ENCODE measurements at regions not wholly inside any gene's neighbourhood (a gene's known extent, or its start where the extent isn't known, plus 50 kb on each side); places are given as distances from the start of the nearest gene placed in this dataset.

DNA sequence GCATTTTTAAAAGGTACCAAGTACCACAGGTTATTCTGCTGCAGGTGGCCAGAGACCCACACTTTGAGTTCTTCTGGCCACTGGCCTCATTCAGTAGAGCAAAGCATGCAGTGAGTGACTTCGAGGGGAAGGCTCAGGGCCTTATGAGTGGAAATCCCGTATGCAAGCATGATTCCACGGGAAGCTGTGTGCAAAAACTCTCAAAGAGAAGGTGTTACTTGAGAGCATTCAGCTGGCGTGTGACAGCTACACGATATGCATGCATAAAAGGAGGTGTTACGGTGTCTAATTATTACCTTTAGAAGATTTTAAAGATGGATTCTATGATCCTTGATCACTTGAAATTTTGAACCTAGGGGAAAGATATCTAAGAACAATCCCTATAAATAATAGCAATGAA lies 160.3 kb downstream of the ENC1 start:
- no peak overlapping the region for H3K27ac ChIP-seq (ENCODE audit: low read depth in 1 of 3, low read length in 2 of 3)
- no peak overlapping the region for H3K4me3 ChIP-seq (ENCODE audit: low read depth in 1 of 3, low read length in 3 of 3)
- H3K4me1 ChIP-seq (ENCODE audit: control insufficient read depth in 3 of 3, insufficient read depth in 2 of 3, low read depth in 1 of 3, low read length in 2 of 3), result no peaks in the 10 kb centered on the region
- FAIRE-seq, result no peak
- H3K27me3 ChIP-seq (ENCODE audit: control insufficient read depth in 3 of 3, insufficient read depth in 3 of 3, low read length in 3 of 3), result no peaks in the 10 kb centered on the region
- WGBS, 3 donors, result 83 to 97% (median 89%) methylated on average over 6 of the region's 6 CpGs
- H3K9me3 ChIP-seq (ENCODE audit: control insufficient read depth in 2 of 2, insufficient read depth in 1 of 2, low read depth in 1 of 2, low read length in 1 of 2), result no peaks in the 10 kb centered on the region
- no peak for DNase-seq
- H3K36me3 ChIP-seq (ENCODE audit: control insufficient read depth in 3 of 3, insufficient read depth in 2 of 3, low read depth in 1 of 3, low read length in 3 of 3), result no peaks in the 10 kb centered on the region

DNA sequence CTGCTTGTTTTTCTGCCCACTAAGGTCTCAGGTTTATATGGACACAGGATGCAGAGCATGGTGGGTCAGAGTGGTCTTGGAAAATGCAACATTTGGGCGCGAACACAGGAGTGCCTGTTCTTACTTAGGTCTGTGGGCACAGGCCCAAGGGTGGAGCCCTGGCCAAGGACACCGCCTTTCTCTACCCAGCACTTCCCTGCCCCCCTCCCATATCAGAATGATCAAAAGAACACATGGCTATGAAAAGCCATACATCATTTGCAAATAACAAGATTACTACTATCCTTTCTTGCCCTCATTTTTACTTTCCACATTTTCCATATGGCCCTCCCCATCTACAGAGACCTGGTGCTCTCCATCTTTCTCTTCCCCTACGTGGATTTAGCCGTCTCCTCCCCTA lies 162.2 kb downstream of the ENC1 start:
- Histone ChIP-seq H3K27ac (ENCODE audit: low read depth in 1 of 3, low read length in 2 of 3) (no peak overlapping the region), H3K27me3 (ENCODE audit: control insufficient read depth in 3 of 3, insufficient read depth in 3 of 3, low read length in 3 of 3) (no peaks in the 10 kb centered on the region), H3K36me3 (ENCODE audit: control insufficient read depth in 3 of 3, insufficient read depth in 2 of 3, low read depth in 1 of 3, low read length in 3 of 3) (no peaks in the 10 kb centered on the region), H3K9me3 (ENCODE audit: control insufficient read depth in 2 of 2, insufficient read depth in 1 of 2, low read depth in 1 of 2, low read length in 1 of 2) (no peaks in the 10 kb centered on the region), H3K4me1 (ENCODE audit: control insufficient read depth in 3 of 3, insufficient read depth in 2 of 3, low read depth in 1 of 3, low read length in 2 of 3) (no peaks in the 10 kb centered on the region), H3K4me3 (ENCODE audit: low read depth in 1 of 3, low read length in 3 of 3) (no peak overlapping the region)
- DNase-seq (no peak), FAIRE-seq (no peak)
- WGBS, 3 donors, result 63 to 73% (median 69%) methylated on average over 5 of the region's 5 CpGs

DNA sequence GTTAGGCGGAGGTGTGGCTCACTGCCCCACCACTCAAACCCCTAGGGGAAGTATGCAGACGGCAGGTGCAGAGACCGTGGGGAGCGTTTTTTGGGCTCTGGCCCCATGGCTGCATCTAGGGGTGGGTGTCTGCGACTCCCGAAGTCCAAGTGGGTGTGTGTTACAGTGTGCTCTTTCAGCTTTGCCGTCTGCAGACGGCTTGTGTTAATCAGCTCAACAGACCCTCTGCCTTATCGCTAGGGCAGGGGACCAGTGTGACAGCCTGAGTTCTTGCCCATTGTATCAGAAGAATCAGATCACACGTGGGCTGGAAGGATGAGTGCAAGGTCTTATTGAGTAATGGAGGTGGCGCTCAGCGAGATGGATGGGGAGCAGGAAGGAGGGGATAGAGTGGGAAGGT lies 162.8 kb downstream of the ENC1 start:
- no peaks in the 10 kb centered on the region for H3K27me3 ChIP-seq (ENCODE audit: control insufficient read depth in 3 of 3, insufficient read depth in 3 of 3, low read length in 3 of 3)
- no peak for FAIRE-seq
- H3K4me3 ChIP-seq (ENCODE audit: low read depth in 1 of 3, low read length in 3 of 3), result no peak overlapping the region
- H3K9me3 ChIP-seq (ENCODE audit: control insufficient read depth in 2 of 2, insufficient read depth in 1 of 2, low read depth in 1 of 2, low read length in 1 of 2), result no peaks in the 10 kb centered on the region
- no peaks in the 10 kb centered on the region for H3K4me1 ChIP-seq (ENCODE audit: control insufficient read depth in 3 of 3, insufficient read depth in 2 of 3, low read depth in 1 of 3, low read length in 2 of 3)
- DNase-seq, result no peak
- H3K36me3 ChIP-seq (ENCODE audit: control insufficient read depth in 3 of 3, insufficient read depth in 2 of 3, low read depth in 1 of 3, low read length in 3 of 3), result no peaks in the 10 kb centered on the region
- H3K27ac ChIP-seq (ENCODE audit: low read depth in 1 of 3, low read length in 2 of 3), result no peak overlapping the region
- 90 to 94% (median 93%) methylated on average over 12 of the region's 12 CpGs for WGBS, 3 donors

DNA sequence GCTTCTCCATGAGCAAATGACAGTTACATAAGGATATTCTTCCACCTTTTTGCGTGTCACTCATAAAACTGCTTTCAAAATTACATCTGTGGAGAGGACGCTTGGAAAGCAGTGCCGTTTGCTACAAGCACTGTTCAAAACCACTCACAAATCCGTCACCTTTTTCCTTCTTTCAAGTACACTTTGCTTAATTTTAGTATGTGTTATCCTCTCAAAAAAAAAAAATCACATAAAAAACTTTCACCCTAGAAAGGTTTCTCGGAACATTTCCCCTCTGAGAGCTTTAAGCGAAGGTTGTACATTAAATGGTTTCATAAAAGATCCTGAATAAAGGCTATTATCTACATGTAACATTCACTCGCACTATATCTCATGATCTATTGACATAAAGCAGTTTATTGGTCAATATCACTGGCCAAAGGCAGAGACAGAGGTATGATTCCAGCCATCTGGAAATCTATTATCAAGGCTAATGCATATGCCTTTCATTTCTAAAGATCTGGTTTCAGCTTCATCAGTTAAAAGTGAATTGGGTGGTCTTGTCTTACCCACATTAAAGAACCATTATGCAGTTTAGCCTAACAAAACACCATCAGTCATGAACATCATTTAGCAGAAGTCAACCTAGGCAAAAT lies 163.6 kb downstream of the ENC1 start:
- H3K9me3 ChIP-seq (ENCODE audit: control insufficient read depth in 2 of 2, insufficient read depth in 1 of 2, low read depth in 1 of 2, low read length in 1 of 2), result no peaks in the 10 kb centered on the region
- no peaks in the 10 kb centered on the region for H3K27me3 ChIP-seq (ENCODE audit: control insufficient read depth in 3 of 3, insufficient read depth in 3 of 3, low read length in 3 of 3)
- H3K4me3 ChIP-seq (ENCODE audit: low read depth in 1 of 3, low read length in 3 of 3), result no peak overlapping the region
- no peak overlapping the region for H3K27ac ChIP-seq (ENCODE audit: low read depth in 1 of 3, low read length in 2 of 3)
- 84 to 88% (median 84%) methylated on average over 7 of the region's 7 CpGs for WGBS, 3 donors
- no peak for FAIRE-seq
- DNase-seq, result no peak
- no peaks in the 10 kb centered on the region for H3K4me1 ChIP-seq (ENCODE audit: control insufficient read depth in 3 of 3, insufficient read depth in 2 of 3, low read depth in 1 of 3, low read length in 2 of 3)
- no peaks in the 10 kb centered on the region for H3K36me3 ChIP-seq (ENCODE audit: control insufficient read depth in 3 of 3, insufficient read depth in 2 of 3, low read depth in 1 of 3, low read length in 3 of 3)

DNA sequence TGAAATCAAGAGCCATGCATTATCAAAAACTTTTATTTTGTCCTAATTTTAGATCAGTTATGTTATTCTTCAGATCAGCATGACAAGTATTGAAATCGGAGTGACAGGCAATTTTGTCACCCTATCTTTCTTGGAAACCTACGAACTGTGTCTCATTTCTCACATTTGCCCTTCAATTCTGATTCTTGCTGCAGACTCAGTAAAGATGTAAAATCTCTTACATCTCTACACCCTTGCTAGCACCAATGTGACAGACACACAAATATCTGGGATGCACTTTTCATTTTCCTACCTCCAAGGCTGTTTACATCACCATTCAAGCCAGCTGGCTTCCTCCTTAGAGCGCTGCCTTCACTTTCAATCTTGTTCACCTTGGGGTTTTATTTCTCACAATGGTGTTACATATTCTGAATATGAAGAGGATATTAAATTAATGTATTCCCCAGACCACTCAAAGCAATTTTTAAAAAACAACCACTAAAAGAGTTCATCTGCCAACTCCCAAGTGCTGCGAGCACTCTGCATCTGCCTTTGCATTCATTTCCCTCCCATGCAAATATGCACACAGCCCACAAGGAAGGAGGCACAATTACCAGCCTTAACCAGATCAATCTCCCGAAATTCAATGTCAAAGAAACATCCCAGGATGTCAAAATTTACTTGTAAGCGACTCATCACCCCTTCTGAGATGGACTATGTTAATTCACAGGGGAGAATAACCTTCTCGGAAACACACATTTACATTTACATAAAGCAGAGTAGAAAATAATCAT lies 164.3 kb downstream of the ENC1 start:
- no peaks in the 10 kb centered on the region for H3K36me3 ChIP-seq (ENCODE audit: control insufficient read depth in 3 of 3, insufficient read depth in 2 of 3, low read depth in 1 of 3, low read length in 3 of 3)
- WGBS, 3 donors, result 70 to 84% (median 76%) methylated on average over 7 of the region's 7 CpGs
- H3K27ac ChIP-seq (ENCODE audit: low read depth in 1 of 3, low read length in 2 of 3), result no peak overlapping the region
- FAIRE-seq, result no peak
- DNase-seq, result no peak
- H3K27me3 ChIP-seq (ENCODE audit: control insufficient read depth in 3 of 3, insufficient read depth in 3 of 3, low read length in 3 of 3), result no peaks in the 10 kb centered on the region
- H3K4me3 ChIP-seq (ENCODE audit: low read depth in 1 of 3, low read length in 3 of 3), result no peak overlapping the region
- no peaks in the 10 kb centered on the region for H3K4me1 ChIP-seq (ENCODE audit: control insufficient read depth in 3 of 3, insufficient read depth in 2 of 3, low read depth in 1 of 3, low read length in 2 of 3)
- no peaks in the 10 kb centered on the region for H3K9me3 ChIP-seq (ENCODE audit: control insufficient read depth in 2 of 2, insufficient read depth in 1 of 2, low read depth in 1 of 2, low read length in 1 of 2)

DNA sequence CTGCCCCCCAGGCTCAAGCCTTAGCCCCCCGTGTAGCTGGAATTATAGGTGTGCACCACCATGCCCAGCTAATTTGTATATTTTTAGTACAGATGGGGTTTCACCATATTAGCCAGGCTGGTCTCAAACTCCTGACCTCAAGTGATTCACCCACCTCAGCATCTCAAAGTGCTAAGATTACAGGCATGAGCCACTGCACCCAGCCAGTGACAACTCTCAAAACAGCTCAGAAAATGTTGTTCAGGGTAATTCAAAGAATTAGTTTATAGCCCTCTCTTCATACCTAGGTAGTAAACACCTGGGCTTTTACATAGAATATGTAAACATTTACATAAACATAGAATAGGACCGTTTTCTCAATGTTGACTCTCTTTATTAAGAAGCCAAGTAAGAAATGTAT lies 168.7 kb downstream of the ENC1 start:
- no peak overlapping the region for H3K27ac ChIP-seq (ENCODE audit: low read depth in 1 of 3, low read length in 2 of 3)
- H3K27me3 ChIP-seq (ENCODE audit: control insufficient read depth in 3 of 3, insufficient read depth in 3 of 3, low read length in 3 of 3), result no peaks in the 10 kb centered on the region
- H3K9me3 ChIP-seq (ENCODE audit: control insufficient read depth in 2 of 2, insufficient read depth in 1 of 2, low read depth in 1 of 2, low read length in 1 of 2), result peaks cover 0 to 3% of the 10 kb centered on the region in 2 donors
- no peak overlapping the region for H3K4me3 ChIP-seq (ENCODE audit: low read depth in 1 of 3, low read length in 3 of 3)
- FAIRE-seq, result no peak
- WGBS, 3 donors, result 72 to 77% (median 76%) methylated on average over 2 of the region's 2 CpGs
- H3K36me3 ChIP-seq (ENCODE audit: control insufficient read depth in 3 of 3, insufficient read depth in 2 of 3, low read depth in 1 of 3, low read length in 3 of 3), result no peaks in the 10 kb centered on the region
- no peak for DNase-seq
- no peaks in the 10 kb centered on the region for H3K4me1 ChIP-seq (ENCODE audit: control insufficient read depth in 3 of 3, insufficient read depth in 2 of 3, low read depth in 1 of 3, low read length in 2 of 3)

DNA sequence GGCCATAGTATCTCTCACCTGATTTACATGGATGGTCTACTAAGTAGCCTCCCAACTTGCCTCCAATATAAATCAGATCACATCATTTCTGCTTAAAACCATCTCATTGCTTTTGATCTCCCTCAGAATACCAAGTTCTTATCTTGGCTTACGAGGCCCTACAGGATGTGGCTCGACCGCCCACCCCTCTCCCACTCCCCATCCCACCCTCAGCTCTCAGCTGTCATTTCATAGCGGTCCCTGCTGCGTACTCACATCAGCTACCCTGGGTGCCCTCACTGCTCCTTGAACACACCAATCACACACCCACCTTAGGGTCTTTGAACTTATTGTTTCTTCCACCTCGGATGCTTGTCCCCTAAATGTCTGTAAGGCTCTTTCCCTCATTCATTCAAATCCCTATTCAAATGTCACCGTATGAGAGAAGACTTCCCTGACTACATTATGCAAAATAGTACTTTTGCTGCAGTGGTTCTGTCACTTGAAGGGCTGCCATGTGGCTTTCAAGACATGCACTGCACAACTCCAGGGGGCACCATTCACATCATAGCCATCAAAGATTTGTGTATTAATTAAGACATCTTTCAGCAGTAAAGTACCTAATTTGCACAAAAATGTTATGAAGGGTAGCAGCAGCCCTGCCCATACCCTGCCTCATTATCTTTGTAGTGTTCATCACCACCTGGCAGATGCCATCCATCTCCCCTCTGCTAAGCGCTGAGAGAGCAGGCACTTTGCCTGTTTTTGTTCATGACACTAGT lies 171.1 kb downstream of the ENC1 start:
- H3K4me1 ChIP-seq (ENCODE audit: control insufficient read depth in 3 of 3, insufficient read depth in 2 of 3, low read depth in 1 of 3, low read length in 2 of 3), result no peaks in the 10 kb centered on the region
- WGBS, 3 donors, result 76 to 85% (median 82%) methylated on average over 8 of the region's 8 CpGs
- H3K27ac ChIP-seq (ENCODE audit: low read depth in 1 of 3, low read length in 2 of 3), result no peak overlapping the region
- H3K27me3 ChIP-seq (ENCODE audit: control insufficient read depth in 3 of 3, insufficient read depth in 3 of 3, low read length in 3 of 3), result no peaks in the 10 kb centered on the region
- no peak for DNase-seq
- H3K4me3 ChIP-seq (ENCODE audit: low read depth in 1 of 3, low read length in 3 of 3), result no peak overlapping the region
- H3K9me3 ChIP-seq (ENCODE audit: control insufficient read depth in 2 of 2, insufficient read depth in 1 of 2, low read depth in 1 of 2, low read length in 1 of 2), result peaks cover 0 to 3% of the 10 kb centered on the region in 2 donors
- no peaks in the 10 kb centered on the region for H3K36me3 ChIP-seq (ENCODE audit: control insufficient read depth in 3 of 3, insufficient read depth in 2 of 3, low read depth in 1 of 3, low read length in 3 of 3)
- no peak for FAIRE-seq

DNA sequence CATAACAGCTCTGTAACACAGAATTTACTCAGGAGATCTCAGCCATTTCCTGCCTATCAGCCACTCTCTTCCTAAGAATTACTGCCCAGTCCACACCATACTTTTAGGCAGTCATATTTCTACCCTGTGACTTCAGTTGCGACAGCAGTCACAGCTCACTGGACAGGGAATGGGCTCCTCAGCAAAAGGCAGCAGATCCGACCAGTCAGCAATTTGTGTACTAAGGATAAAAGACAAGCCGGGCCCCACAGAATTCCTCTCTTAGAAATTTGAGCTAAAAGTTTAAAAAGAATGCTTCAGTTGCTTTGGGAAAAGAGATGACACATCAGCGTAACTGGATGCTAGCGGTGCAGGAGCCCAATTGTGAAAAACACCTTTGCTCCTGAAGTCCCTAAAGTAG lies 172.1 kb downstream of the ENC1 start:
- no peaks in the 10 kb centered on the region for H3K27me3 ChIP-seq (ENCODE audit: control insufficient read depth in 3 of 3, insufficient read depth in 3 of 3, low read length in 3 of 3)
- H3K36me3 ChIP-seq (ENCODE audit: control insufficient read depth in 3 of 3, insufficient read depth in 2 of 3, low read depth in 1 of 3, low read length in 3 of 3), result no peaks in the 10 kb centered on the region
- DNase-seq, result no peak
- no peaks in the 10 kb centered on the region for H3K4me1 ChIP-seq (ENCODE audit: control insufficient read depth in 3 of 3, insufficient read depth in 2 of 3, low read depth in 1 of 3, low read length in 2 of 3)
- no peak overlapping the region for H3K4me3 ChIP-seq (ENCODE audit: low read depth in 1 of 3, low read length in 3 of 3)
- peaks cover 0 to 3% of the 10 kb centered on the region in 2 donors for H3K9me3 ChIP-seq (ENCODE audit: control insufficient read depth in 2 of 2, insufficient read depth in 1 of 2, low read depth in 1 of 2, low read length in 1 of 2)
- FAIRE-seq, result no peak
- 94 to 96% (median 96%) methylated on average over 5 of the region's 5 CpGs for WGBS, 3 donors
- H3K27ac ChIP-seq (ENCODE audit: low read depth in 1 of 3, low read length in 2 of 3), result no peak overlapping the region

Data from small intestine (tissue), 7 donors.